Body of pancreas (tissue), 4 donors: ENCODE measurements at regions not wholly inside any gene's neighbourhood (a gene's known extent, or its start where the extent isn't known, plus 50 kb on each side); places are given as distances from the start of the nearest gene placed in this dataset.

Experiments
- CTCF ChIP-seq, 7 experiments: fragments of 450-650 bp in 4 of 7; fragments of 200-600 bp in 3 of 7; sonication (generic) in 3 of 7; IDR thresholded peaks; one replicate each; pipeline ENCODE4 v1.5.1; 2016 to 2019; ENCODE audit warnings: antibody characterized with exemption in 7 of 7
- POLR2A ChIP-seq, 3 donors: fragments of 450-650 bp; IDR thresholded peaks; one replicate each; pipeline ENCODE4 v1.6.1; 2016; ENCODE audit warnings: antibody characterized with exemption in 3 of 3, mild to moderate bottlenecking in 2 of 3

GRCh38 chr11:25777343-25777742, 554.6 kb upstream of the ANO3 start:
- TF ChIP-seq CTCF (IDR thresholded peaks at IDR 0.05) (no peak), POLR2A (IDR thresholded peaks at IDR 0.05) (no peak)
